OCI-LY7 (cell line): ENCODE measurements at regions not wholly inside any gene's neighbourhood (a gene's known extent, or its start where the extent isn't known, plus 50 kb on each side); places are given as distances from the start of the nearest gene placed in this dataset.

Source experiments
- EZH2phosphoT487 ChIP-seq: fragments of 200-600 bp; sonication (generic); IDR thresholded peaks from 2 replicates; pipeline ENCODE4 v1.6.1; 2018; ENCODE audit warnings: low read depth, borderline replicate concordance, mild to moderate bottlenecking, mixed run types, antibody characterized with exemption, low read length, moderate library complexity, mixed read lengths
- TF ChIP-seq, protein P1 (sequence below): fragments of 200-600 bp; sonication (generic); conservative IDR thresholded peaks from 2 replicates; pipeline ENCODE4 v1.5.1; 2014; ENCODE audit warnings: mild to moderate bottlenecking, antibody characterized with exemption, low read length, moderate library complexity, mixed read lengths

DNA sequence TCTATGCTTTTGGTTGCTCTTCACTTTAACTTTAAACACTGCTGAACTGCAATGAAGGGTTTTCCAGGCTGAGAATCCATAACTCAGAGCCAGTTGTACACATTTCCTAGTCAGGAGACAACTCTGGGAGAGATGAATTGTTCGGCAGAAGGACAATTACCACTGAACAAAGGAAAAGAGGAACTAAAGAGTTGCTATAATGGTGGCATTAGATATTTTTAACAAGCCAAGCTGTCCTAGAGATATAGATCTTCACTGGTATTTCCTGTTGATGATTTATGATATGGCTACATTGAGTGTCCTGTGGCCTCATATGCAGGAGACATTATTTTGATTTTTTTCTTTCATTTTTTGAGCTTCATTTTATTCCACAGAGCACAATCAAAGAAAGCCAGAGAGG is 219.1 kb upstream of the PCSK5 start:
- TF ChIP-seq, protein P1, sequence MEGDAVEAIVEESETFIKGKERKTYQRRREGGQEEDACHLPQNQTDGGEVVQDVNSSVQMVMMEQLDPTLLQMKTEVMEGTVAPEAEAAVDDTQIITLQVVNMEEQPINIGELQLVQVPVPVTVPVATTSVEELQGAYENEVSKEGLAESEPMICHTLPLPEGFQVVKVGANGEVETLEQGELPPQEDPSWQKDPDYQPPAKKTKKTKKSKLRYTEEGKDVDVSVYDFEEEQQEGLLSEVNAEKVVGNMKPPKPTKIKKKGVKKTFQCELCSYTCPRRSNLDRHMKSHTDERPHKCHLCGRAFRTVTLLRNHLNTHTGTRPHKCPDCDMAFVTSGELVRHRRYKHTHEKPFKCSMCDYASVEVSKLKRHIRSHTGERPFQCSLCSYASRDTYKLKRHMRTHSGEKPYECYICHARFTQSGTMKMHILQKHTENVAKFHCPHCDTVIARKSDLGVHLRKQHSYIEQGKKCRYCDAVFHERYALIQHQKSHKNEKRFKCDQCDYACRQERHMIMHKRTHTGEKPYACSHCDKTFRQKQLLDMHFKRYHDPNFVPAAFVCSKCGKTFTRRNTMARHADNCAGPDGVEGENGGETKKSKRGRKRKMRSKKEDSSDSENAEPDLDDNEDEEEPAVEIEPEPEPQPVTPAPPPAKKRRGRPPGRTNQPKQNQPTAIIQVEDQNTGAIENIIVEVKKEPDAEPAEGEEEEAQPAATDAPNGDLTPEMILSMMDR = no peak
- no peak for TF ChIP-seq EZH2phosphoT487
